HL-60 (cell line): ENCODE measurements at regions not wholly inside any gene's neighbourhood (a gene's known extent, or its start where the extent isn't known, plus 50 kb on each side); places are given as distances from the start of the nearest gene placed in this dataset.

ENCODE experiments used
- DNase-seq, 2 experiments: peaks; one replicate each; pipeline ENCODE4 v3.0.0-alpha.2; 2010 to 2020; ENCODE audit warnings: low read depth in 1 of 2, low spot score in 1 of 2
- H3K27ac ChIP-seq: fragments of 250-450 bp; sonication (Bioruptor Pico); replicated peaks from 2 replicates; pipeline ENCODE4 v1.5.1; 2020; ENCODE audit warnings: mild to moderate bottlenecking, moderate library complexity
- H3K27me3 ChIP-seq: fragments of 250-450 bp; sonication (Bioruptor Pico); 2 replicates; pipeline ENCODE4 v1.5.1; 2021; ENCODE audit warnings: mild to moderate bottlenecking, moderate library complexity; ENCODE audit not compliant: insufficient read depth, poor library complexity, severe bottlenecking
- H3K4me3 ChIP-seq: replicated peaks from 2 replicates; pipeline ENCODE4 v1.5.1; 2011; ENCODE audit warnings: mild to moderate bottlenecking, control low read depth, low read length; ENCODE audit not compliant: insufficient read depth
- CTCF ChIP-seq: IDR thresholded peaks from one replicate; pipeline ENCODE4 v1.5.1; 2011; ENCODE audit warnings: low read length, control low read depth, inconsistent platforms; ENCODE audit not compliant: insufficient read depth
- GABPA ChIP-seq: IDR thresholded peaks from 2 replicates; pipeline ENCODE4 v1.6.1; 2012; ENCODE audit warnings: low read depth
- POLR2AphosphoS5 ChIP-seq: IDR thresholded peaks from 2 replicates; pipeline ENCODE4 v1.6.1; 2012; ENCODE audit warnings: low read depth
- SPI1 ChIP-seq: IDR thresholded peaks from 2 replicates; pipeline ENCODE4 v1.6.1; 2012; ENCODE audit warnings: low read depth, mild to moderate bottlenecking, borderline replicate concordance
- TF ChIP-seq, protein P1 (sequence below): IDR thresholded peaks from 2 replicates; pipeline ENCODE4 v1.6.1; 2012; ENCODE audit warnings: low read depth; ENCODE audit not compliant: insufficient replicate concordance

- Histone ChIP-seq H3K27ac (no peak overlapping the region), H3K27me3 (peaks cover 10% of the 10 kb centered on the region), H3K4me3 (no peak overlapping the region)
- no peak for DNase-seq
- TF ChIP-seq POLR2AphosphoS5 = no peak
- TF ChIP-seq, protein P1, sequence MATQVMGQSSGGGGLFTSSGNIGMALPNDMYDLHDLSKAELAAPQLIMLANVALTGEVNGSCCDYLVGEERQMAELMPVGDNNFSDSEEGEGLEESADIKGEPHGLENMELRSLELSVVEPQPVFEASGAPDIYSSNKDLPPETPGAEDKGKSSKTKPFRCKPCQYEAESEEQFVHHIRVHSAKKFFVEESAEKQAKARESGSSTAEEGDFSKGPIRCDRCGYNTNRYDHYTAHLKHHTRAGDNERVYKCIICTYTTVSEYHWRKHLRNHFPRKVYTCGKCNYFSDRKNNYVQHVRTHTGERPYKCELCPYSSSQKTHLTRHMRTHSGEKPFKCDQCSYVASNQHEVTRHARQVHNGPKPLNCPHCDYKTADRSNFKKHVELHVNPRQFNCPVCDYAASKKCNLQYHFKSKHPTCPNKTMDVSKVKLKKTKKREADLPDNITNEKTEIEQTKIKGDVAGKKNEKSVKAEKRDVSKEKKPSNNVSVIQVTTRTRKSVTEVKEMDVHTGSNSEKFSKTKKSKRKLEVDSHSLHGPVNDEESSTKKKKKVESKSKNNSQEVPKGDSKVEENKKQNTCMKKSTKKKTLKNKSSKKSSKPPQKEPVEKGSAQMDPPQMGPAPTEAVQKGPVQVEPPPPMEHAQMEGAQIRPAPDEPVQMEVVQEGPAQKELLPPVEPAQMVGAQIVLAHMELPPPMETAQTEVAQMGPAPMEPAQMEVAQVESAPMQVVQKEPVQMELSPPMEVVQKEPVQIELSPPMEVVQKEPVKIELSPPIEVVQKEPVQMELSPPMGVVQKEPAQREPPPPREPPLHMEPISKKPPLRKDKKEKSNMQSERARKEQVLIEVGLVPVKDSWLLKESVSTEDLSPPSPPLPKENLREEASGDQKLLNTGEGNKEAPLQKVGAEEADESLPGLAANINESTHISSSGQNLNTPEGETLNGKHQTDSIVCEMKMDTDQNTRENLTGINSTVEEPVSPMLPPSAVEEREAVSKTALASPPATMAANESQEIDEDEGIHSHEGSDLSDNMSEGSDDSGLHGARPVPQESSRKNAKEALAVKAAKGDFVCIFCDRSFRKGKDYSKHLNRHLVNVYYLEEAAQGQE = no peak
- TF ChIP-seq SPI1 = no peak
- no peak for TF ChIP-seq GABPA
- TF ChIP-seq CTCF = no peak
Measured at GRCh38 chr13:30829145-30829832, 76.8 kb upstream of the MEDAG start.

DNA sequence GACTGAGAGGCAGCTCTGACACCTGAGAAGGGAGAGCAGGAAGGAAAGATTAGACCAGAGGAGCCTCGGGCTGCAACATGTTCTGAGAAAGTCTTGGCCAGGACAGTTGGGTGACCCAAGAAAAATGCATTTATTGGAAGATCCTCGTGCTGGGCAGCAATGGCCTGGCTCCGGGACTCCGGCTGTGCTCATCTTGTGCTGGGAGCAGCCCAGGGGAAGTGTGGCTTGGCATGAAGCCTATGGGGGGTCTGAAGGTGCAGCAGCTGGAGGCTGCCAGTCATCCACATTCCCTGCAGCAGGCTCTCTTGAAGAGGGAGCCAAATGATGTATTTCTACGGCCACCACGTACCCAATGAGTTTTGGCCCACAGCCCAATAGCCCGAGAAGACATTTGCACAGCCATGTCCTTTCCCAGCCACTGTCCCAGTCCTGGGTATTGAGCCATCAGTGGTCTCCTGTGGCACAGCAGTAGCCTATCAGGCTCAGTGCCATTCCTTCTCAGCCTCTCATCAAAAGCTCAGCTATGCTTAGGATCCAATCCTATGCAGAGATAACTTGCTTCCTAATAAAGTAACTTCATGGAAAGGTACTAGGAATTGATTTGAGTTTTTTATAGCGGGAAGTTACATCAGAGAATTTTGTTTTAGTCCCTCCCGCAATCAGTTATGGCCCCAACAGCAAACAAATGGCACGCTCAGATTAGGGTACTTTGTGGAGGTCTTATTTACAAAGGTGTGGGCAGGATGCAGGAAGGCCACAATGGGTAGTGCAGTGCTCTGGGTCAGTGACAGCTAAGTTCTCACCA lies 76.0 kb upstream of the MEDAG start:
- no peak overlapping the region for H3K4me3 ChIP-seq
- TF ChIP-seq, protein P1 = no peak
- no peak for TF ChIP-seq CTCF
- no peak for TF ChIP-seq POLR2AphosphoS5
- TF ChIP-seq GABPA = no peak
- TF ChIP-seq SPI1 = no peak
- H3K27ac ChIP-seq = no peak overlapping the region
- no peak for DNase-seq
- H3K27me3 ChIP-seq = peaks cover 10% of the 10 kb centered on the region

DNA sequence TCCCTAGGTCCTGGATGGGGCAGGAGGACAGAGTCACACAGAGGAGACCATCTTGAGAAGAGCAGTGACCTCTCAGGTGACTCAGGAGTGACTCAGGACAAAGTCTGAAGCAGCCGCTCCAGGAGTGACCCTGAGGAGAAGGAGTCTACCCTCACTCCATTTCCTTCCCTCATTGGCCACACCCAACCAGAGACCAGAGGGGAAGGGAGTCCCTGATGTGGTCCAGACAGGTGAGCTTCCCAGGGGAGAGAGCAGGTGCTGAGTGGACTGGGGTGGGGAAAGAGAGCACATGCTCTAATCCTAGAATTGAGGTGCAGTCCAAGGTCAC lies 75.5 kb upstream of the MEDAG start:
- TF ChIP-seq, protein P1 = no peak
- TF ChIP-seq GABPA = no peak
- TF ChIP-seq POLR2AphosphoS5 = no peak
- TF ChIP-seq CTCF = no peak
- TF ChIP-seq SPI1 = no peak
- DNase-seq = no peak
- H3K27me3 ChIP-seq = peaks cover 10% of the 10 kb centered on the region
- H3K27ac ChIP-seq = no peak overlapping the region
- no peak overlapping the region for H3K4me3 ChIP-seq
